ENCODE measurements at regions not wholly inside any gene's neighbourhood (a gene's known extent, or its start where the extent isn't known, plus 50 kb on each side); places are given as distances from the start of the nearest gene placed in this dataset.

DNA sequence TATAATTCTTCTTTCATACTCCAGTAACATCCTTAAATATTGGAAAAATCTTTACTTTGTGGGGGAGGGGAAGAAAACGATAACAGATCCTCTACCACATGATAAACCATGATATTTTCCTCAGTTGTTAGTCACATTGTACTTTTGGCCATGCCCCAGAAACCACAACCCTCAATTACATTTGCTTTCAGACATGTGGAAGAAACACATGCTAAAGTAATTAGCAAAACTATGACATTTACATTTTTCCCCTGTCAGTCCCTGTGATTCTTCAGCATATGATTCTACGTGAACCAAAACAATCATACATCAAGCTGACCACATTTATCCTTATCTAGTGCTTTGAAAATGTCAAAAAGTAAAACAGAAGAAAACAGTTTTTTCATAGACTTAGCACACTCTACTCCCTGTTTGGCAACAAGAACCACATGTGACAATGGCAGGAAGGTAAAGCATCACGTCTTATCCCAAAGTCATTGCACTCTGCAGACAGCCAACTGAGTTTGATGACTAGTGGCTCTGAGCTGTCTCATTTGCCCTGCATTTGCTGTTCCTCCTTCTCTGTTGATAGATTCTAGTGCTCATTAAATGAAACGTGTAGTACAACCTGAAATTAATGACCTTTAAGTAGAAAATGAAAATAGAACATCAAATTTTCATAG, 505.8 kb upstream of the MARCKS start:
- TF ChIP-seq, protein P1, sequence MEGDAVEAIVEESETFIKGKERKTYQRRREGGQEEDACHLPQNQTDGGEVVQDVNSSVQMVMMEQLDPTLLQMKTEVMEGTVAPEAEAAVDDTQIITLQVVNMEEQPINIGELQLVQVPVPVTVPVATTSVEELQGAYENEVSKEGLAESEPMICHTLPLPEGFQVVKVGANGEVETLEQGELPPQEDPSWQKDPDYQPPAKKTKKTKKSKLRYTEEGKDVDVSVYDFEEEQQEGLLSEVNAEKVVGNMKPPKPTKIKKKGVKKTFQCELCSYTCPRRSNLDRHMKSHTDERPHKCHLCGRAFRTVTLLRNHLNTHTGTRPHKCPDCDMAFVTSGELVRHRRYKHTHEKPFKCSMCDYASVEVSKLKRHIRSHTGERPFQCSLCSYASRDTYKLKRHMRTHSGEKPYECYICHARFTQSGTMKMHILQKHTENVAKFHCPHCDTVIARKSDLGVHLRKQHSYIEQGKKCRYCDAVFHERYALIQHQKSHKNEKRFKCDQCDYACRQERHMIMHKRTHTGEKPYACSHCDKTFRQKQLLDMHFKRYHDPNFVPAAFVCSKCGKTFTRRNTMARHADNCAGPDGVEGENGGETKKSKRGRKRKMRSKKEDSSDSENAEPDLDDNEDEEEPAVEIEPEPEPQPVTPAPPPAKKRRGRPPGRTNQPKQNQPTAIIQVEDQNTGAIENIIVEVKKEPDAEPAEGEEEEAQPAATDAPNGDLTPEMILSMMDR (IDR thresholded peaks at IDR 0.05; ENCODE audit: low read length) = no peak
- no peak for TF ChIP-seq EZH2 (IDR thresholded peaks at IDR 0.05; ENCODE audit: borderline replicate concordance, low read length)
- H3K9me3 ChIP-seq (ENCODE audit: low read length) = no peaks in the 10 kb centered on the region
- H3K4me3 ChIP-seq (ENCODE audit: low read depth, low read length, poor library complexity, severe bottlenecking) = no peak overlapping the region
- H3K27ac ChIP-seq (ENCODE audit: low read depth, low read length, poor library complexity, severe bottlenecking) = no peak overlapping the region
- H3K9ac ChIP-seq (ENCODE audit: low read length) = no peak overlapping the region
- H3K27me3 ChIP-seq (ENCODE audit: insufficient read depth, low read length) = no peaks in the 10 kb centered on the region
- H3F3A ChIP-seq (ENCODE audit: insufficient read depth, low read length) = no peaks in the 10 kb centered on the region
- H2AFZ ChIP-seq (ENCODE audit: low read length) = no peak overlapping the region
- no peaks in the 10 kb centered on the region for H3K9me2 ChIP-seq (ENCODE audit: low read depth, low read length)
- H3K4me2 ChIP-seq (ENCODE audit: low read length) = no peak overlapping the region
- H4K20me1 ChIP-seq (ENCODE audit: insufficient read depth, low read length) = no peaks in the 10 kb centered on the region
- H3K4me1 ChIP-seq (ENCODE audit: insufficient read depth, low read length, severe bottlenecking) = no peaks in the 10 kb centered on the region
- no peaks in the 10 kb centered on the region for H3K36me3 ChIP-seq (ENCODE audit: insufficient read depth, low read length)
- no peaks in the 10 kb centered on the region for H3K79me2 ChIP-seq (ENCODE audit: insufficient read depth, low read length)

DNA sequence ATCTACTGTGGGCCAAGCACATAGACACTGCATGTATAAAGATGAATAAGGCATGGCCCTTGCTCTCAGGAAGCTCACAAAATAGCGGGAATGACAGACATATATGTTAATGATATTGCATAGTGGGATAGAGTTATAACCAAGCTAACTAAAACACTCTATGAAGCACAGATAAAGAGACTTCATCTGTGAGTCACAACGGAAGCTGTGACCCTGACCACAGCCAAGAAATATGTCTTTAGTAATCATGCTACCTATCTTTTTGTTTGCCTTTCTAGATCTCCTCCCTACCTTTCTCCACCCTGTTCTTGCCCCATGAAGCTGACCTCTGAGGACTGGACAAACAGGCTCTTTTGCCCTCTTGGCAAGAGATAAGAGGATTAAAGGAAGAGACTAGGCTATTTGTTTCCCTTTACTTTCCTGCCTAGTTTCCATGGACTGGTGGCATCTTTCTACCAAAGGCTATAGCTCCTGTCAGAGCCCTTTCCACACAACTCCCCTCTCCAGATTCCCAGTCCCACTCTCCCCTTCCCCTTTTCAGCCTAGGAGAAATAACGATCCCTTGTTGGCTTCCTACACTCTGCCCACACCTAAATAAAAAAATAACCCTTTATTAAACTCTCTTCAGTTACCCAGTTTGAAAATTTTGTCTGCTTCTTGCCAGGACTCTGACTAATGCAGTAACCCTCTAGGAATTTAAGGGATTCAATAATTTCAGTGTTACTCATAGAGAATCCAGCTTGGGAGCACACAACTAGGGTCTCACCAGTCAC, 504.9 kb upstream of the MARCKS start:
- H3K4me1 ChIP-seq (ENCODE audit: insufficient read depth, low read length, severe bottlenecking) = no peaks in the 10 kb centered on the region
- H3K27ac ChIP-seq (ENCODE audit: low read depth, low read length, poor library complexity, severe bottlenecking) = no peak overlapping the region
- H3K9me2 ChIP-seq (ENCODE audit: low read depth, low read length) = no peaks in the 10 kb centered on the region
- H3F3A ChIP-seq (ENCODE audit: insufficient read depth, low read length) = no peaks in the 10 kb centered on the region
- no peaks in the 10 kb centered on the region for H3K36me3 ChIP-seq (ENCODE audit: insufficient read depth, low read length)
- no peaks in the 10 kb centered on the region for H4K20me1 ChIP-seq (ENCODE audit: insufficient read depth, low read length)
- H3K27me3 ChIP-seq (ENCODE audit: insufficient read depth, low read length) = no peaks in the 10 kb centered on the region
- TF ChIP-seq, protein P1 (IDR thresholded peaks at IDR 0.05; ENCODE audit: low read length) = no peak
- TF ChIP-seq EZH2 (IDR thresholded peaks at IDR 0.05; ENCODE audit: borderline replicate concordance, low read length) = no peak
- no peaks in the 10 kb centered on the region for H3K9me3 ChIP-seq (ENCODE audit: low read length)
- no peak overlapping the region for H3K4me3 ChIP-seq (ENCODE audit: low read depth, low read length, poor library complexity, severe bottlenecking)
- no peak overlapping the region for H3K9ac ChIP-seq (ENCODE audit: low read length)
- no peaks in the 10 kb centered on the region for H3K79me2 ChIP-seq (ENCODE audit: insufficient read depth, low read length)
- H3K4me2 ChIP-seq (ENCODE audit: low read length) = no peak overlapping the region
- H2AFZ ChIP-seq (ENCODE audit: low read length) = no peak overlapping the region

DNA sequence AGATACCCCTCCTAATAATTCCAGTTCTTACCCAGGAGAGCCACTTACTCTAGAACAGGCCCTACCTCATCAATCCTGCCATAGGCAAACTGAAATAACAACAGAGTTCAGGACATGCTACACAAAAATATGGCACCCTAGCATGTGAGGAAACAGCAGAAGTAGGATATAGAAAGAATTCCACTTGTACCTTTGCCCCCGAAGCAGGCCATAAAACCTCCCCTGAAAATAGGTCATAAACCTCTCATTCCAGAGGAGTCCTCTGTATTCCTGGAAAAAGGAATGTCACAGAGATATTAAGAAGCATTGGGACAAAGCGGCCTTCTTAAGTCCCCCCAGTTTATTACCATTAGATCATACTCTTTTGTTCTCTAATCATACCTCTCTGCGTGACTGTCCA, 504.3 kb upstream of the MARCKS start:
- H3K4me3 ChIP-seq (ENCODE audit: low read depth, low read length, poor library complexity, severe bottlenecking) = no peak overlapping the region
- no peaks in the 10 kb centered on the region for H3F3A ChIP-seq (ENCODE audit: insufficient read depth, low read length)
- no peaks in the 10 kb centered on the region for H3K27me3 ChIP-seq (ENCODE audit: insufficient read depth, low read length)
- H4K20me1 ChIP-seq (ENCODE audit: insufficient read depth, low read length) = no peaks in the 10 kb centered on the region
- no peak overlapping the region for H2AFZ ChIP-seq (ENCODE audit: low read length)
- no peaks in the 10 kb centered on the region for H3K4me1 ChIP-seq (ENCODE audit: insufficient read depth, low read length, severe bottlenecking)
- no peak overlapping the region for H3K4me2 ChIP-seq (ENCODE audit: low read length)
- no peaks in the 10 kb centered on the region for H3K9me3 ChIP-seq (ENCODE audit: low read length)
- H3K9ac ChIP-seq (ENCODE audit: low read length) = no peak overlapping the region
- no peak for TF ChIP-seq EZH2 (IDR thresholded peaks at IDR 0.05; ENCODE audit: borderline replicate concordance, low read length)
- H3K9me2 ChIP-seq (ENCODE audit: low read depth, low read length) = no peaks in the 10 kb centered on the region
- no peak overlapping the region for H3K27ac ChIP-seq (ENCODE audit: low read depth, low read length, poor library complexity, severe bottlenecking)
- H3K79me2 ChIP-seq (ENCODE audit: insufficient read depth, low read length) = no peaks in the 10 kb centered on the region
- no peaks in the 10 kb centered on the region for H3K36me3 ChIP-seq (ENCODE audit: insufficient read depth, low read length)
